ENCODE measurements at regions not wholly inside any gene's neighbourhood (a gene's known extent, or its start where the extent isn't known, plus 50 kb on each side); places are given as distances from the start of the nearest gene placed in this dataset.

- TF ChIP-seq ZNF436 (CRISPR knock-in tag; IDR thresholded peaks at IDR 0.05) = no peak
- no peak for TF ChIP-seq CTCF (IDR thresholded peaks at IDR 0.05 in 2 of 3, conservative IDR thresholded peaks at IDR 0.05 in 1 of 3; ENCODE audit: insufficient read depth in 2 of 3, low read depth in 1 of 3, low read length in 3 of 3)
- no peak for TF ChIP-seq YY1 (IDR thresholded peaks at IDR 0.05; ENCODE audit: borderline replicate concordance in 1 of 3, control insufficient read depth in 1 of 3, extremely low read depth in 1 of 3, insufficient read depth in 3 of 3, insufficient read length in 1 of 3, insufficient replicate concordance in 2 of 3, low read depth in 1 of 3, low read length in 2 of 3)
- TF ChIP-seq RAD21 (CRISPR knock-in tag; conservative IDR thresholded peaks at IDR 0.05 in 1 of 2, IDR thresholded peaks at IDR 0.05 in 1 of 2) = no peak
- no peak for TF ChIP-seq HCFC1 (IDR thresholded peaks at IDR 0.05; ENCODE audit: low read depth, low read length)
- TF ChIP-seq POLR2A (conservative IDR thresholded peaks at IDR 0.05) = no peak
- TF ChIP-seq STAT6 (CRISPR knock-in tag; IDR thresholded peaks at IDR 0.05) = no peak
- TF ChIP-seq ATF2 (CRISPR knock-in tag; IDR thresholded peaks at IDR 0.05) = no peak
- TF ChIP-seq PRDM10 (IDR thresholded peaks at IDR 0.05; ENCODE audit: partially characterized antibody) = no peak
- TF ChIP-seq RERE (CRISPR knock-in tag; IDR thresholded peaks at IDR 0.05; ENCODE audit: borderline replicate concordance) = no peak
- TF ChIP-seq SETDB1 (IDR thresholded peaks at IDR 0.05; ENCODE audit: low read length) = no peak
Measured at GRCh38 chr14:71525663-71526221, 406.5 kb upstream of the RGS6 start.

All from K562 (cell line).